MM.1S (cell line): ENCODE measurements at regions not wholly inside any gene's neighbourhood (a gene's known extent, or its start where the extent isn't known, plus 50 kb on each side); places are given as distances from the start of the nearest gene placed in this dataset.

Source experiments
- CTCF ChIP-seq: fragments of 300-600 bp; sonication (generic); IDR thresholded peaks from 2 replicates; pipeline ENCODE4 v1.5.1; 2016; ENCODE audit warnings: antibody characterized with exemption, low read length, mixed read lengths
- EZH2 ChIP-seq: fragments of 300-600 bp; sonication (generic); optimal IDR thresholded peaks from 2 replicates; pipeline ENCODE3; 2017; ENCODE audit warnings: low read depth, mild to moderate bottlenecking, antibody characterized with exemption, low read length, mixed read lengths
- EZH2phosphoT487 ChIP-seq: fragments of 300-600 bp; sonication (generic); IDR thresholded peaks from 2 replicates; pipeline ENCODE4 v1.6.1; 2018; ENCODE audit warnings: antibody characterized with exemption, low read length

GRCh38 chr13:83592095-83592494 is 290.2 kb downstream of the SLITRK1 start:
- TF ChIP-seq CTCF: no peak
- TF ChIP-seq EZH2phosphoT487: no peak
- TF ChIP-seq EZH2: no peak
